ENCODE measurements at regions not wholly inside any gene's neighbourhood (a gene's known extent, or its start where the extent isn't known, plus 50 kb on each side); places are given as distances from the start of the nearest gene placed in this dataset.
"Not testable (repeated sequence)": the region's sequence is repeated elsewhere in the genome, so short reads cannot be mapped to it uniquely, and the experiment has no call there.

GRCh38 chr6:80579391-80580023 lies 473.0 kb downstream of the BCKDHB start:
- TF ChIP-seq CTCF (IDR thresholded peaks at IDR 0.05; ENCODE audit: control insufficient read depth, extremely low read depth, insufficient read depth), result no peak
- H3K4me3 ChIP-seq (ENCODE audit: low read depth, low read length), result no peak overlapping the region
- DNase-seq (ENCODE audit: low read depth), result no peak

DNA sequence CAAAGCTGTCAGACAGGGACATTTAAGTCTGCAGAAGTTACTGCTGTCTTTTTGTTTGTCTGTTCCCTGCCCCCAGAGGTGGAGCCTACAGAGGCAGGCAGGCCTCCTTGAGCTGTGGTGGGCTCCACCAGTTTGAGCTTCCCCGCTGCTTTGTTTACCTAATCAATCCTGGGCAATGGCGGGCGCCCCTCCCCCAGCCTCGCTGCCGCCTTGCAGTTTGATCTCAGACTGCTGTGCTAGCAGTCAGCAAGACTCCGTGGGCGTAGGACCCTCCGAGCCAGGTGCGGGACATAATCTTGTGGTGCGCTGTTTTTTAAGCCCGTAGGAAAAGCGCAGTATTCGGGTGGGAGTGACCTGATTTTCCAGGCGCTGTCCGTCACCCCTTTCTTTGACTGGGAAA lies 466.8 kb downstream of the BCKDHB start:
- H3K4me3 ChIP-seq (ENCODE audit: low read depth, low read length); DNase-seq (ENCODE audit: low read depth): not testable (repeated sequence)

DNA sequence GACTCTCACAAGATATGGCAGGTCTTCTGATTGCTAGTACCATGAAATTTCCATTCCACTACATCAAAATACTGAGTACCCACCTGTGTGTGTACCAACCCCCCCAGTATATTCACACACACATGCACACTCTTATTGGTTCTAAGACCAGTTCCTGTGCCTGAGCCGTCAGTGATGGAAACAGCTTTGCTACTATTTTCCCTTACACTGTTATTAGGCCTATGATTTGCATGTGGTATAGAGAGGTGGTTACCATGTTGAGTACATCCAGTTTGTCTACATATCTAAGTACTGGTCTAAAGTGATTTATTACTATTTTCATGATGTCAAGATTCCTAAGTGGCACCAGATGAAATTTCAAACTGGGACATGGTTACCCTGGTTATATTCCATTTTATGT lies 459.9 kb downstream of the BCKDHB start:
- TF ChIP-seq CTCF (IDR thresholded peaks at IDR 0.05; ENCODE audit: control insufficient read depth, extremely low read depth, insufficient read depth), result no peak
- no peak for DNase-seq (ENCODE audit: low read depth)
- no peak overlapping the region for H3K4me3 ChIP-seq (ENCODE audit: low read depth, low read length)

DNA sequence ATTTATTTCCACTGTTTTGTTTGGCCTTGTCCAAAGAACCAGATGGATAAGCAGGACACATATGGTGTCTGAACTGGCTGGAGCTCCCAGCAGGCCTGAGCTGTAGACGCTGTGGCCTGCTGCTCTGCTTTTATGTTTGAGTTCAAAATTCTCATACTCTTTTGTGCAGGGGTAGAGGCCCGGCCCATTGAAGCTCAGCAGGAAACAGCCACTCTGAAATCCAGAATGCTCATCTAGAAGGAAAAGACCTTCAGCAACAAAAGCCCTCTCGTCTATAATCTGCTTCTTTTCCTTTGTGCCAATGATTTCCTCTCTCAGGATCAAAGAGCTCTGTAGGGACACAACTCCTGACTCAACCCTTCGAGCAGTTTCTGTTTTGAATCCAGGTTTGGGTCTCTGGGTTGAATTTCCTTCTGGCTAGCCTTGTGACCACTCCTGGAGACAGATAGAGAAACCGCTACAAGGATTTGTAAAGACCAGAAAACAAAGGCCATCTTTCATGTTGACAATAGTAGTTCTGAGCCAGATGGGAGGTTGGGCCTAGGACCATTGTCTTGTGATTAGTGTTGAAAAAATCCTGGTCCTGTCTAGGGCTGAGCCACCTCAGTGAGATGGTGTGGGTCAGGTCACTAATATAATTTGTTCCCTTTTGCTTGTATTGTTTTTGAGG lies 446.7 kb downstream of the BCKDHB start:
- DNase-seq (ENCODE audit: low read depth), result no peak
- no peak for TF ChIP-seq CTCF (IDR thresholded peaks at IDR 0.05; ENCODE audit: control insufficient read depth, extremely low read depth, insufficient read depth)
- no peak overlapping the region for H3K4me3 ChIP-seq (ENCODE audit: low read depth, low read length)

- TF ChIP-seq CTCF (IDR thresholded peaks at IDR 0.05; ENCODE audit: control insufficient read depth, extremely low read depth, insufficient read depth), result no peak
- DNase-seq (ENCODE audit: low read depth), result no peak
- no peak overlapping the region for H3K4me3 ChIP-seq (ENCODE audit: low read depth, low read length)
These were observed 444.3 kb downstream of the BCKDHB start for GRCh38 chr6:80550748-80551147.

DNA sequence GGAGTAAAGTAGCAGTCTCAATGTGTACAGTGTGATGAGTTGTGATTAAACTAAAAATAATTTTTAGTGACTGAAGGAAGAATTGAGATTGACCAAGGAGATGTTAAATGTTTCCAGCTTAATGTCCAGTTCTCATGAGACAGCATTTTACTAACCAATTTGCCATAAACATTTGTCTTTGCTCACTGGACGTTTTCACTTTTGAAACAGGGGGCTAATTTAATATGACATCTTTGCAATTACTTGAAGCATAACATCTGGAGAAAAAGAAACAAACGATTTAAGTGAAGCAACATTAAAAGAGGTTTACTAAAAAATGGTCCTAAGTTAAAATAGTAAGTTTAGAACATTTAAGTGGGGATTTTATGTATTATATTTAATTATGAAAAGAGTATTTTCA lies 443.8 kb downstream of the BCKDHB start:
- H3K4me3 ChIP-seq (ENCODE audit: low read depth, low read length), result no peak overlapping the region
- TF ChIP-seq CTCF (IDR thresholded peaks at IDR 0.05; ENCODE audit: control insufficient read depth, extremely low read depth, insufficient read depth), result no peak
- DNase-seq (ENCODE audit: low read depth), result no peak

- no peak for DNase-seq (ENCODE audit: low read depth)
- no peak overlapping the region for H3K4me3 ChIP-seq (ENCODE audit: low read depth, low read length)
- TF ChIP-seq CTCF (IDR thresholded peaks at IDR 0.05; ENCODE audit: control insufficient read depth, extremely low read depth, insufficient read depth), result no peak
These were observed 442.1 kb downstream of the BCKDHB start for GRCh38 chr6:80548532-80548931.

Data from LNCaP clone FGC (cell line).